Osteocyte (in vitro differentiated cells): ENCODE measurements at regions not wholly inside any gene's neighbourhood (a gene's known extent, or its start where the extent isn't known, plus 50 kb on each side); places are given as distances from the start of the nearest gene placed in this dataset.
A peak's percentile ranks its signal among the peaks of the same experiment; 100 is the strongest.

Source experiments
- DNase-seq: peaks from one replicate; pipeline ENCODE4 v3.0.0; 2021; ENCODE audit warnings: mixed read lengths; ENCODE audit not compliant: unreplicated experiment; ENCODE audit errors: extremely low spot score
- H3K27ac Mint-ChIP-seq: one replicate; pipeline ENCODE4 v1.8.0; 2021; ENCODE audit warnings: mild to moderate bottlenecking, mixed read lengths; ENCODE audit not compliant: unreplicated experiment
- H3K27me3 Mint-ChIP-seq: one replicate; pipeline ENCODE4 v1.8.0; 2021; ENCODE audit warnings: mixed read lengths; ENCODE audit not compliant: unreplicated experiment
- H3K36me3 Mint-ChIP-seq: one replicate; pipeline ENCODE4 v1.8.0; 2021; ENCODE audit warnings: mixed read lengths; ENCODE audit not compliant: unreplicated experiment
- H3K4me1 Mint-ChIP-seq: one replicate; pipeline ENCODE4 v1.8.0; 2021; ENCODE audit warnings: mixed read lengths; ENCODE audit not compliant: unreplicated experiment
- H3K4me3 Mint-ChIP-seq: one replicate; pipeline ENCODE4 v1.8.0; 2021; ENCODE audit warnings: mild to moderate bottlenecking, moderate library complexity, mixed read lengths; ENCODE audit not compliant: unreplicated experiment
- H3K9me3 Mint-ChIP-seq: one replicate; pipeline ENCODE4 v1.8.0; 2021; ENCODE audit warnings: mixed read lengths; ENCODE audit not compliant: unreplicated experiment
- CTCF ChIP-seq: fragments of 200-600 bp; sonication (generic); IDR thresholded peaks from 2 replicates; pipeline ENCODE4 v1.5.0; 2021; ENCODE audit warnings: antibody characterized with exemption, mild to moderate bottlenecking, moderate library complexity

DNA sequence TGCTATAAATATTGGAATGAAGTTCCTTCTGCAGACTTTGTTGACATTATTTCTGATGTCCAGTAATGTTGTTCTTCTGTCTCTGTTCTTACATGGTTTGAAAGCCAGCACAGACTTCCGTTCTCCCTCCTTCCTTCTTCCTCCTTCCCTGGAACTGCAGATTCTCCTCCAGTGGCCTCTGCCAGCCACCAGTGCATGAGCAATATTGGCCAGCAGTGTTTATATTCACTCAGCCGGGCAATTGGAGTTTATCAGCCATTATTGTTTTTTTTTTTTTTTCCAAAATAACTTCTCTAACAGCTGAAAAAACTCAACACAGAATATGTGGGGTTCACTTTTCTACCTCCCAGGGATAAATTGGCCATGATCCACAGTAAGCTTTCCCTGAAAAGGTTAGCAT lies 86.8 kb downstream of the ADCYAP1 start:
- Mint-ChIP-seq H3K4me1 (peaks cover 38% of the 10 kb centered on the region), H3K9me3 (peaks cover 14% of the 10 kb centered on the region), H3K27ac (peak overlapping the region; percentile 5), H3K4me3 (no peak overlapping the region), H3K36me3 (no peaks in the 10 kb centered on the region), H3K27me3 (no peaks in the 10 kb centered on the region)
- DNase-seq = no peak
- no peak for TF ChIP-seq CTCF

GRCh38 chr18:993560-993959 lies 88.9 kb downstream of the ADCYAP1 start:
- Mint-ChIP-seq H3K27me3 (no peaks in the 10 kb centered on the region), H3K4me3 (no peak overlapping the region)
- TF ChIP-seq CTCF = no peak

GRCh38 chr18:995629-996028 lies 91.0 kb downstream of the ADCYAP1 start:
- TF ChIP-seq CTCF = no peak
- H3K27me3 Mint-ChIP-seq = no peaks in the 10 kb centered on the region
- H3K36me3 Mint-ChIP-seq = no peaks in the 10 kb centered on the region
- DNase-seq = no peak
- peak overlapping the region; percentile 66 for H3K27ac Mint-ChIP-seq
- H3K4me3 Mint-ChIP-seq = no peak overlapping the region
- H3K9me3 Mint-ChIP-seq = peaks cover 20% of the 10 kb centered on the region
- H3K4me1 Mint-ChIP-seq = peaks cover 25% of the 10 kb centered on the region

More at GRCh38 chr18:993560-993959, 88.9 kb downstream of the ADCYAP1 start:
- Mint-ChIP-seq H3K27ac (no peak overlapping the region), H3K36me3 (no peaks in the 10 kb centered on the region), H3K9me3 (peaks cover 20% of the 10 kb centered on the region), H3K4me1 (peaks cover 29% of the 10 kb centered on the region)
- no peak for DNase-seq

- Mint-ChIP-seq H3K9me3 (peaks cover 20% of the 10 kb centered on the region), H3K27ac (no peak overlapping the region), H3K4me3 (no peak overlapping the region), H3K4me1 (peaks cover 15% of the 10 kb centered on the region), H3K36me3 (no peaks in the 10 kb centered on the region), H3K27me3 (no peaks in the 10 kb centered on the region)
- no peak for TF ChIP-seq CTCF
- DNase-seq = no peak
Measured at GRCh38 chr18:997499-997898, 92.8 kb downstream of the ADCYAP1 start.

DNA sequence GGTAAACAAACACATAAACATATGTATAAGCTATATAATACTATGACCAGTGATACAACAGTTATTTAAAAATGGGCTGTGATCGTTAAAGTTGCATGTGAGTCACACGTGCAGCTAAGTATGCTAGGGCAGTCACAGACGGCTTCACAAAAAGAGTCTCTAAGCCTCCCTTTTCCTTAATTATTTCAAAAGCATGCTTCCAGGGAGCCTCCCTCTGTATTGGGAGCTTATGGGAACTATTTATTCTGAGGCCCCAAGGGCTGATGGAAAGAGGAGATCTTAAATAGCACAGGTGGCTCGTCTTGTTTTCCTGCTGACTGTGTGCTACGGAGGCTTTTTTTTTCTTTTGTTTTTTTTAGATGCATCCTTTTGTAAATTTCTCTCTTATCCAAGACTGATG lies 94.3 kb downstream of the ADCYAP1 start:
- Mint-ChIP-seq H3K27ac (no peak overlapping the region), H3K4me1 (peaks cover 15% of the 10 kb centered on the region), H3K27me3 (no peaks in the 10 kb centered on the region), H3K36me3 (no peaks in the 10 kb centered on the region), H3K9me3 (peaks cover 23% of the 10 kb centered on the region), H3K4me3 (no peak overlapping the region)
- DNase-seq = no peak
- no peak for TF ChIP-seq CTCF
